ENCODE measurements at regions not wholly inside any gene's neighbourhood (a gene's known extent, or its start where the extent isn't known, plus 50 kb on each side); places are given as distances from the start of the nearest gene placed in this dataset.

GRCh38 chr13:60282708-60283107, 114.3 kb upstream of the TDRD3 start:
- no peak overlapping the region for H3K4me3 ChIP-seq (ENCODE audit: low read depth, low read length)

DNA sequence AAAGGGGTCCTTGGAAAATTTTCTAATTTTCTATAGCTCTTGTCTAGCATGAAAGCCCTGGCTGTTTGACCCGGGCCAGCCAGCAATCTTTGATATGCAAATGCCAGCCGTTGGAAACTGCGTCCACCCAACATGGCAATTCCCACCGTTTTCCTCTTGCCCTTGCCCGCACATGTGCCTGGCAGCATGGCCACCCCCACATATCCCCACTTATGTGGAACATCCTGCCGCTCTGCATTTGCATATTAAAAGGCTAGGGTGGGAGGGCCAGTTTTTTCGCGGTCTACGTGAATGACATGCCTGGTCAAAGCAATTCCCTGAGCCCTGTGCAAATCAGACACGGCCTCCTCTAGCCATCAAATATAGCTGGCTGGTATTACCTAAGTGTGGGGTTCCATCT, 110.3 kb upstream of the TDRD3 start:
- H3K4me3 ChIP-seq (ENCODE audit: low read depth, low read length), result no peak overlapping the region

DNA sequence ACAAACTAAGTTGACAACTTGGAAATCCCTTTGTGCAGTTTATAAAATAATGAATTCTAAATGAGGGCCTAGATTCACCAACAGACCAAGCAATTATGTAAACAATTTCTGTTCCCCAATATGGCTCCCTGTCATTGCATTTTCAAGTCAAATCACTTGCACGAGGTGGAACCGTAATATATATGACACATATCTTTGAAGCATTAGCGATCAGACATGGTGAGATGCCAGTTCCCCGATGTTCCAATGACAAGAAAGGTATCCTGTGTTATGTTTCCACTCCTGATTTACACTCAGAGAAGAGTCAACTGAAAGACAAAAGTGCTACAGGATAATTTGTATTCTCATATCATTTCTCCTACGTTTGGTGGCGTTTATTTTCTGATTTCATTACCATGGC, 108.5 kb upstream of the TDRD3 start:
- no peak overlapping the region for H3K4me3 ChIP-seq (ENCODE audit: low read depth, low read length)

DNA sequence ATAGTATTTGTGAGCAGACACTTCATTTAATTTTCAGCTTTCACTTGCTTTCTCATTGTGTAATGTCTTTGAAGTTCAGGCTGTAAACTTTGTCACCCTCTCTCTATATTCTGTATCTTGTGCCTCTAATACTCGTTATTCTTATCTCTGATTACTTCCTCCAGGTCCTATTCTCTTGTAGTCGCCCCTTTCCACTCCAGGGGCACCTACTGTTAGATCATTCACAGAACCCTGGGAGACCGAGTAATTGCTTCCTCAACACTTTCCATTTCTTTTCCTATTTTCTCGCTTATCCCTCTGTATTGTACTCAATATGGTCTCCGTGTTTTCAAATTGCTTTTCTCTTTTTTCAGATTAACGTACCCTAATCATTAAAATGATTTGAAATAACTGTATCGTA, 93.9 kb upstream of the TDRD3 start:
- H3K4me3 ChIP-seq (ENCODE audit: low read depth, low read length), result no peak overlapping the region

GRCh38 chr13:60311527-60311926, 85.5 kb upstream of the TDRD3 start:
- no peak overlapping the region for H3K4me3 ChIP-seq (ENCODE audit: low read depth, low read length)

DNA sequence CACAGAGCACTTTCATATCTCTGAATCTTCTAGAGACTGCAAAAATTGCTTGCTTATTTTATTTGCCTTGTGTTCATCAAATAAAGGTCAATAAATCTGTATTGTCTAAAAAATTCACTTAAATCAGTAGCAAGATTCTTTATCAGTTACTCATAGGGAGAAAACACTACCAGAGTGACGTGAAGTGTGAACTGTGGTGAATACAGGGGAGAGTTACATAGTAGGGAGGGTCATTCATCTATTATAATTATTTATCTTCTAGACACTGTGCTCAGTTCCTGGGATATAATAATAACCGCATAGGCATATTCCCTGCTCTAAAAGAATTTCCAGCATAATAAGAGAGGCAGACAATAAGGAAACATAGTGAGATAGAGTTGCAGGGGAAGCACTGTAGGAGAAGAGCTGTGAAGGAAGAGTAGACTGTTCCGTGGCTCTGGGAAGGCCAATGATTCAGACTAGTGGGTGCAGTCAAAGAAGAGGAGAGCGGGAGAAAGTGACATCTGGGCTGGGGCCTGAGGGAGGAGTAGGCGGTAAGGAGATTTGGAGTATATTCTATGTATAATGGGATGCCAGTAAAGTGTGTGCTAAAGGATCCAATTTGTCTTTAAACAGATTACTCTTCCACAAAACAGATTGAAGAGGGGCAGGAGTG, 84.0 kb upstream of the TDRD3 start:
- H3K4me3 ChIP-seq (ENCODE audit: low read depth, low read length), result no peak overlapping the region

- H3K4me3 ChIP-seq (ENCODE audit: low read depth, low read length), result no peak overlapping the region
Observed at GRCh38 chr13:60318186-60318585, 78.8 kb upstream of the TDRD3 start.

GRCh38 chr13:60324131-60324530, 72.9 kb upstream of the TDRD3 start:
- no peak overlapping the region for H3K4me3 ChIP-seq (ENCODE audit: low read depth, low read length)

GRCh38 chr13:60326273-60326672, 70.7 kb upstream of the TDRD3 start:
- H3K4me3 ChIP-seq (ENCODE audit: low read depth, low read length), result no peak overlapping the region

DNA sequence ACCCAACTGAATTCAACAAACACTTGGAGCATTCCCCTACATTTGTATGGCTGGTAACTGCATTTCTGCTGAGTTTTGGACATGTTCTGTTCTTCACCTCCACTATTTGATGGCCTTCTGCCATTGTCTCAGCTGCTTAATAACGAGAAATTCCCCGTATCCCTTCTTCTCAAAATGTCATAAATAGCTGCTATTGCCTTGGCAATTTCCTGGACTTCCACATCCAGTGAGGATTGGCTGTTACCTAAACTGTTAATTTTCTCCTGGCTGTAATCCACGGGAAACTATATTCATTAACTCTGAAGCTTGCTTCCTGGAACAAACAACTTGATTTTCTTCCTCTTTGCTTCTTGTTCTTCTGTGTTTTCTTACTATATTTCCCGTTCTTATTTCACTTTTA, 69.5 kb upstream of the TDRD3 start:
- no peak overlapping the region for H3K4me3 ChIP-seq (ENCODE audit: low read depth, low read length)

GRCh38 chr13:60328073-60328472, 68.9 kb upstream of the TDRD3 start:
- no peak overlapping the region for H3K4me3 ChIP-seq (ENCODE audit: low read depth, low read length)

DNA sequence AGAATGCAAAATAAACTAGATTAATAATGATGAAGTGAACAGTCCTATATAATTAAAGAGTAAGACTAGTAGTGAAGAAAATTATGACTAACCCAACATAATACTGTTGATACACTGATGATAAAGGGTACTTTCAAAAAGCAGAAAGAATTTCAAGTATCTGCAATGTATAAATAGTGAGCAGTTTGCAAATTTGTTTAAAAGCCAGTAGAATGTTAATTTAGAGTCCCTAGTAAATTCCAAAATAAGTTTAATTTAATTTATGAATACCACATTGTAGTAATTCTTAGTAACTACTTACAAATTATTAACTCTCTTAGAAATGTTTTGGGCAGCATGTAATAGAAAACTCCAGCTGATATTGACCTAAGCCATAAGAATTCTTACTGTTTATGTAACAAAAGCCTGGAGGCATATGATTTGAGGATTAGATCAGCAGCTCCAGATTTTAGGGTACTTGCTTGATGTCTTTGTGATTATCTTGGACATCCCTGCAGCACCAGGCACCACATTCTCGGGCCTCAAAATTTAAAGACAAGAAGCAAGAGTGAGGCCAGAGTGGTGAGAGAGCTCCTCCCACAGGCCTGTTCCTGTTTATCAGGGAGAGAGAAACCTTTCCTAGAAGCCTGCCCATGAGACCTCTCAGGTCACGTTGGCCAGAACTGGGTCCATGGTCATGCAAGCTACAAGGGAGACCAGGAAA, 67.6 kb upstream of the TDRD3 start:
- H3K4me3 ChIP-seq (ENCODE audit: low read depth, low read length), result no peak overlapping the region

GRCh38 chr13:60331249-60332012, 65.6 kb upstream of the TDRD3 start:
- no peak overlapping the region for H3K4me3 ChIP-seq (ENCODE audit: low read depth, low read length)

- H3K4me3 ChIP-seq (ENCODE audit: low read depth, low read length), result no peak overlapping the region
Observed at GRCh38 chr13:60332682-60333081, 64.3 kb upstream of the TDRD3 start.

DNA sequence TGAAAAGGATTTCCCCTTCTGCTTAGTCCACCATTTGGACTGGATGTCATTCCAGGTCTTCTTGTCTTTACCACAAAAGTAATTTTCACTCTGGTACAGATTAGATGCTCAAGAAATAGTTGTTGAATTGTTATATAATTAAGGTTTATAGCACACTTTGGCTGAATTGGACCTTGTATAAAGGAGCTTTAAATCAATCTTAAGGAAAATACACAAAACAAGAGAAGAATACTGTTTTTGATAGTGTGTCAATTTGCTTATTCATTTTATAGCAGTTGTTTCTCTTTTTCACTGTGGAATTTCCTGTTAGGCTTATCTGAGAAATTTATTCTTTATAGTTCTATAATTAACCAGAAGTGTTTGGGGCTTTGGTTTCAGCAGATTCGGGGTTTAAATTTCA, 62.7 kb upstream of the TDRD3 start:
- H3K4me3 ChIP-seq (ENCODE audit: low read depth, low read length), result no peak overlapping the region

DNA sequence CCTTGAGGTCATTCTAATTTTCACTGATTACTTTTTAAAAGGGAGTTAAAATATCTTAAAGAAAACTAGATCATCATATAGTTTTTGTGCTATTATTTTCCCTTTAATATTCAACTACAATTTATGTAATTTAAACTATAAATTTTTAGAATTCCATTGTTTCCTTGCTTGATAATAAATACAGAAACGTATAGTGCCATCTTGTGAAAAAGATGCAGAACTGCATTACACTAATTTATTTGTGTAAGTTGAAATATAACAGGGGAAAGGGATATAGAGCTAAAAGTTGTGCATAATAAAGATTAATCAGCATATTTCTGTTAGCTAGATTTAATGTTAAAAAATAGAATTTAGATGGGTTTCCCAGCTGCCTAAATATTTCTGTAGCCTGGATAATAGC, 61.5 kb upstream of the TDRD3 start:
- H3K4me3 ChIP-seq (ENCODE audit: low read depth, low read length), result no peak overlapping the region

DNA sequence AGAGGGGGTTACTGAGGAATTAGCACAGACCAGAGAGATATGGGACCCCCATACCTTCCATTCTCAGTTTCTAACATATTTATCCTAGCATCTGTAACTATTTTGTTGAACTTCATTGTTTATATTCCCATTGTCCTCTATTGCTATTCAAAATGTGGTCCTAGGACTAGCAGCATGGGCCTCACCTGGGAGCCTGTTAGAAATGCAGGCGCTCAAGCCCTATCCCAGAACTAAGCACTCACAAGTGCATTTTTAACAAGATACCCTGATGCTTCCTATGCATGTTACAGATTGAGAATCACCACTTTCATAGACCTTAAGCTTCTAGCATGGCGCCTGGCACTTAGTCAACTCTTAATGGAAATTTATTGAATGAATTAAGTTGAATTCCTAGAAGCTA, 58.3 kb upstream of the TDRD3 start:
- H3K4me3 ChIP-seq (ENCODE audit: low read depth, low read length), result no peak overlapping the region

GRCh38 chr13:60343978-60344377, 53.0 kb upstream of the TDRD3 start:
- no peak overlapping the region for H3K4me3 ChIP-seq (ENCODE audit: low read depth, low read length)

DNA sequence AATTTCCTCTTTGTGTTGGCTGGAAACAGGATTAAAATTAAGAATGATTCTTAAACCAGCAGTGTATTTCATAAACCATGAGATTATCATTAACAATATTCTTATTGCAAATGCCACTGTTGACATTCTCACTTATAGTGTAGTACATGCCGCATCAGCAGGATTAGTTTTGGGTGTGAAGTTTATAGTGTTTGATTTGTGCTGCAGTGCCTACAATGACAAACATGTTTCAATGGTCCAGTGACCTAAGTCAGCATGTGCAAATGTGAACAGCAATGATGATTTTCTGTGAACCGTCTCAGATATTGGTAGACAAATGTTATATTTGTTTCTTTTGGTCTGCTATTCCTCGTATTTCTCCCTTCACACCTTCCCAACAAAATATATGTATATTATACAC, 49.8 kb upstream of the TDRD3 start:
- H3K4me3 ChIP-seq (ENCODE audit: low read depth, low read length), result no peak overlapping the region

Measured in iPS-11a (cell line).